Stimulated activated CD4-positive, alpha-beta T cell treated with anti-CD3 and anti-CD28 coated beads, Interleukin-4, amount 100 ng/mL, for 1 hour (primary cell): ENCODE measurements at regions not wholly inside any gene's neighbourhood (a gene's known extent, or its start where the extent isn't known, plus 50 kb on each side); places are given as distances from the start of the nearest gene placed in this dataset.
"Not testable (repeated sequence)": the region's sequence is repeated elsewhere in the genome, so short reads cannot be mapped to it uniquely, and the experiment has no call there.

Source experiments
- DNase-seq: peaks from one replicate; pipeline ENCODE4 v3.0.0-alpha.2; 2020

GRCh38 chr6:163745536-163746400 is 331.2 kb downstream of the QKI start:
- no peak for DNase-seq

- no peak for DNase-seq
Measured at GRCh38 chr6:163744256-163744925, 329.9 kb downstream of the QKI start.

- DNase-seq = no peak
Measured at GRCh38 chr6:163743796-163744195, 329.3 kb downstream of the QKI start.

- DNase-seq = no peak
Measured at GRCh38 chr6:163741743-163742363, 327.3 kb downstream of the QKI start.

GRCh38 chr6:163741342-163741741 is 326.8 kb downstream of the QKI start:
- no peak for DNase-seq

- no peak for DNase-seq
Measured at GRCh38 chr6:163739966-163740365, 325.4 kb downstream of the QKI start.

GRCh38 chr6:163739408-163739725 is 324.8 kb downstream of the QKI start:
- DNase-seq = no peak

DNA sequence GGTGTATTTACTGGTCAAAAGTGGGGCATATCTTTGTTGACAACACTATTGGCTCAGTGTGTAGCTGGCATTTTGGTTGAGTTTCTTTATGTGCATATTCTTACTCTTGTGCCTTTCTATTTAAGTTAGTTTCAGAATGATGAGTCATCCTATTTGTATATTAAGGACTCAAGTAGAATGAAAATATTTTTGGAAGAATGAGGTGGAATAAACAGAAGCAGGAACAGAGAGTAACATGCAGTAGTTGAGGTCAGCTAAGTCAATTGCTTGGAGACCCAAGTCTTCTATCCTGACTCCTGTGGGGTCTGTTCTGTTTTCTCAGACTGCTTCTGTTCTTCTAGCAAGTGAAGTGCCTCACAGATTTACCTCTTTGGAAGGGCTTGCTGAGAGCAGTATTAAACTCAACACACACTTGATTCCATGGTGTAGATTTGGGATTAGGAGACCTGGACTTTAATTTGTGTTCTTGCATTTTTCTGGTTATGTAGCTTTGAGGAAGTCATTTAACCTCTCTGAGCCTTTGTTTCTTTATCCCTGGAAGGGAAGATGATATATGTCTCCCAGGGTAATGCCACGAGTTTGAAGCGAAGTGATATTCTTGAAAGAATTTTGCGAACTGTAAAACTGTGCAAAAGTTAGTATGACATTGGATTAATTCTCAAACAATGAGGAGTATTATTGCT is 324.3 kb downstream of the QKI start:
- no peak for DNase-seq

- no peak for DNase-seq
Measured at GRCh38 chr6:163738304-163738703, 323.8 kb downstream of the QKI start.

DNA sequence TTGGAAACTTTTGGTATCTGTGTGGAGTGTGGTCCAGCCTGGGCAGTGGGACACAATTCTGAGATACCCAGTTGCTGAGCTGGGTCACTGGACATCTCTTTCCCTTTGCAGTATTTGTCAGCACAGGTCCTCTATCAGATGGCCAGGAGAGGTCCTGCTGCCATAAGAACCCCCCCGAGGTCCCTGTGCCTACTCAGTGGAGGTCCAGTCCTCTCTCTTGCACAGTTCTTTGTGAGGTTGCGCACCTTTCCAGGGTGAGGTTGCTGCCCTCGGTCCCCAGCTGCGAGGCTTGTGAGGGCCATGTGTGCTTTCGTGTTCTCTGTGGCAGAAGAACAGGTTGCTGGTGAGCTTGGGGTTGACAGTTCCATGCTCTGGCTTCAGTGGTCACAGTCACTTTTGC is 320.6 kb downstream of the QKI start:
- DNase-seq = no peak

DNA sequence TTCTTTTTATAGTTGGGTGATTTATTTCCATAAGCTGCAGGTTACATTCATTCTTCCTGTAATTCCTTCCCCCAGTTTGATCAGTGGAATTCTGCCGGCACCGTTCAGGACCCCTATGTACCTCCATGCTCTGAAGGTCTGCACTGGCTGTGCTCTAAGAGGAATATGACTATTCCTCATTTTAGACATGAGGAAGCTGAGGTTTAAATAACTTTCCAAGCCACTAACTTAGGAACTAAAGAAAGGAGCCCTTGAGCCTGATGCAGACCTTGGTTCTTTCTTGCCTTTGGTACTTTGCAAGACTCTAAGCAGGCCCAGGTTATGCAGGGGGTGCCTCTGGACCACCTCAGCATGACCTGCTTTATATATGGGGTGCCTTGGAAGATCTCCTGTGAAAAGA is 318.5 kb downstream of the QKI start:
- no peak for DNase-seq

DNA sequence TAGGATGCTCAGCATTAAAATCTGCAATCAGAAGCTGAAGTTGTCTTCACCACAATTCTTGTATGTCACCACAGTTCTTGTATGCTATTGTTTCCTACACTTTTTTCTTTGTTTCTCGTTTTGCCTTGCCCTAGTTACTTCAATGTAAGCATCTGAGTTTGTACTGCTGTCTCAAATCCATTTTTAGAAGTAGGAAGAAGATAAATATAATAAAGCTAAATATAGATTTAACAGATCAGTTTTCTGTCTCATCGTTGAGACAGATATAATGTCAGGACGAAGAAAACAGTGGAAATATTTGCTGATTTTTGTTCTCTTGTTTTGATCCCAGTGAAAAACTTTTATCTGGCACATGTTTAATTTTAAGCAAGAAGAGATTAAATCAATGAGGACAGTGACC is 318.0 kb downstream of the QKI start:
- no peak for DNase-seq

GRCh38 chr6:163732014-163732351 is 317.5 kb downstream of the QKI start:
- DNase-seq = not testable (repeated sequence)

- no peak for DNase-seq
Measured at GRCh38 chr6:163731215-163732013, 316.9 kb downstream of the QKI start.

- no peak for DNase-seq
Measured at GRCh38 chr6:163730246-163731210, 316.0 kb downstream of the QKI start.

DNA sequence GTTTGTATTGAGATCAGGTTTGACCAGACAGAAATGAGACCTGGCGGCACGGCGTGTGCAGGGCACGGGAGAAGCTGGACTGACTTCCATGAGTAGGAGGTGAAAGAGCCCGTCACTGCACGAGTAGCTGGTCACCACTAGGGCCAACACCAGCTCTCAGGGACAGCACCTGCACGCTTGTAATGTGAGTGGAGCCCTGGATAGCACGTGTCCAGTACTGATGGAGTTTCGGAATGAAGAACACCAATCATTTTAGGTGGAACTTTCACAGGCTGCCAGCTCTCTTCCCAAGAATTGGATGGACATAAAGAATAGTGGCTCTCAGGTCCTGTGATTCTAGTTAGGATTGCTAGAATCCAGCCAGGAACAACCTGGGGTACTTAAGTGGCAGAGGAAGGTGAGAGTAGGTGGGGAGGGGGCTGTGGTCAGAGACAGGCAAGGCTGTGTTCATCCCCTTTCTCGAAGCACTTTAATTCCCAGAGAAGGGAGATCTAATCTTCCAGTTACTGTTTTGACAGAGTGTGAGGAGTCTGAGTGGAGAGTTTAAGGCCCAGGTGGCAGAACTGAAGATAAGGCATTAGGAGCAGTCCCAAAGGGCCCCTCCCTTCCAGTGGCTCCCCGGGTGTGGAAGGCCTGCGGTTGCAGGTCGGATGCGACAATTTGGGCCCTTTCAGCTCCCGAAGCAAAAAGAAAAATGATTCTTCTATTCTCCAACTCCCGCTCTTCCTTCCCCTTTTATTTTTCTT is 314.8 kb downstream of the QKI start:
- DNase-seq = no peak

GRCh38 chr6:163728442-163729126 is 314.1 kb downstream of the QKI start:
- no peak for DNase-seq

- no peak for DNase-seq
Measured at GRCh38 chr6:163726037-163726695, 311.6 kb downstream of the QKI start.
